Neuronal stem cell (in vitro differentiated cells): ENCODE measurements at regions not wholly inside any gene's neighbourhood (a gene's known extent, or its start where the extent isn't known, plus 50 kb on each side); places are given as distances from the start of the nearest gene placed in this dataset.
A peak's percentile ranks its signal among the peaks of the same experiment; 100 is the strongest.

Experiments used
- DNase-seq: peaks from one replicate; pipeline ENCODE4 v3.0.0-alpha.2; 2013; ENCODE audit warnings: low spot score
- H2AFZ ChIP-seq: one replicate; pipeline ENCODE4 v1.6.1; 2013; ENCODE audit warnings: mild to moderate bottlenecking, low read length, inconsistent platforms
- H2AK5ac ChIP-seq: 2 replicates; pipeline ENCODE4 v1.6.1; 2013; ENCODE audit warnings: low read depth, mild to moderate bottlenecking, inconsistent platforms, low read length, moderate library complexity, mixed read lengths
- H2BK120ac ChIP-seq: 2 replicates; pipeline ENCODE4 v1.6.1; 2013; ENCODE audit warnings: low read depth, mild to moderate bottlenecking, inconsistent platforms, low read length, moderate library complexity, mixed read lengths
- H2BK12ac ChIP-seq: one replicate; pipeline ENCODE4 v1.6.1; 2013; ENCODE audit warnings: low read length, inconsistent platforms
- H2BK15ac ChIP-seq: 2 replicates; pipeline ENCODE4 v1.6.1; 2013; ENCODE audit warnings: mild to moderate bottlenecking, low read length, inconsistent platforms, mixed read lengths
- H2BK5ac ChIP-seq: one replicate; pipeline ENCODE4 v1.6.1; 2013; ENCODE audit warnings: inconsistent platforms, mild to moderate bottlenecking, low read length, moderate library complexity
- H3K14ac ChIP-seq: one replicate; pipeline ENCODE4 v1.6.1; 2013; ENCODE audit warnings: low read length, inconsistent platforms
- H3K18ac ChIP-seq: 2 replicates; pipeline ENCODE4 v1.6.1; 2013; ENCODE audit warnings: low read length, inconsistent platforms
- H3K23ac ChIP-seq: 2 replicates; pipeline ENCODE4 v1.6.1; 2013; ENCODE audit warnings: low read depth, mild to moderate bottlenecking, mixed read lengths, low read length, inconsistent platforms; ENCODE audit not compliant: poor library complexity
- H3K27ac ChIP-seq: replicated peaks from 3 replicates; pipeline ENCODE4 v1.5.1; 2013; ENCODE audit warnings: low read length, inconsistent platforms
- H3K27me3 ChIP-seq, 3 experiments: 2 replicates each; pipeline ENCODE4 v1.6.1; 2013; ENCODE audit warnings: low read length in 3 of 3, mild to moderate bottlenecking in 2 of 3, inconsistent platforms in 1 of 3, low read depth in 1 of 3, mixed read lengths in 1 of 3, moderate library complexity in 1 of 3; ENCODE audit not compliant: control insufficient read depth in 3 of 3, insufficient read depth in 3 of 3
- H3K36me3 ChIP-seq, 2 donors: replicated peaks in 1 of 2; 2 replicates each; pipeline ENCODE4 v1.6.1; 2013; ENCODE audit warnings: low read length in 2 of 2; ENCODE audit not compliant: control insufficient read depth in 2 of 2, insufficient read depth in 2 of 2
- H3K4ac ChIP-seq: 2 replicates; pipeline ENCODE4 v1.6.1; 2013; ENCODE audit warnings: inconsistent platforms, mild to moderate bottlenecking, low read length, moderate library complexity
- H3K4me1 ChIP-seq, 2 donors: 1 replicate in 1 of 2; 2 replicates in 1 of 2; pipeline ENCODE4 v1.6.1; 2013; ENCODE audit warnings: low read length in 2 of 2, low read depth in 1 of 2; ENCODE audit not compliant: control insufficient read depth in 2 of 2, insufficient read depth in 1 of 2
- H3K4me2 ChIP-seq: one replicate; pipeline ENCODE4 v1.6.1; 2013; ENCODE audit warnings: mild to moderate bottlenecking, low read length, inconsistent platforms; ENCODE audit not compliant: insufficient read depth, poor library complexity, severe bottlenecking
- H3K4me3 ChIP-seq, 2 donors: 2 replicates each; pipeline ENCODE4 v1.5.1; 2013; ENCODE audit warnings: low read length in 2 of 2, mild to moderate bottlenecking in 2 of 2, inconsistent platforms in 1 of 2, moderate library complexity in 1 of 2
- H3K79me1 ChIP-seq: one replicate; pipeline ENCODE4 v1.6.1; 2013; ENCODE audit warnings: low read depth, mild to moderate bottlenecking, inconsistent platforms, low read length, moderate library complexity
- H3K9ac ChIP-seq: one replicate; pipeline ENCODE4 v1.6.1; 2013; ENCODE audit warnings: mild to moderate bottlenecking, low read depth, low read length, inconsistent platforms; ENCODE audit not compliant: poor library complexity
- H3K9me3 ChIP-seq, 2 donors: replicated peaks in 1 of 2; 2 replicates each; pipeline versions ENCODE3 to v1.6.1; 2013; ENCODE audit warnings: low read length in 2 of 2, mild to moderate bottlenecking in 2 of 2, inconsistent platforms in 1 of 2, low read depth in 1 of 2, mixed read lengths in 1 of 2, moderate library complexity in 1 of 2; ENCODE audit not compliant: control insufficient read depth in 2 of 2, insufficient read depth in 1 of 2
- H4K8ac ChIP-seq: one replicate; pipeline ENCODE4 v1.6.1; 2013; ENCODE audit warnings: low read depth, mild to moderate bottlenecking, inconsistent platforms, low read length, moderate library complexity
- H4K91ac ChIP-seq: one replicate; pipeline ENCODE4 v1.6.1; 2013; ENCODE audit warnings: low read length, low read depth, mild to moderate bottlenecking, inconsistent platforms; ENCODE audit not compliant: poor library complexity
- WGBS, 2 donors: extraction: QIAGEN DNeasy Blood & Tissue Kit; methylation state at CpG; one replicate each; pipeline ENCODE4 v1.1.7; 2013; ENCODE audit warnings: missing lambda C conversion rate in 2 of 2, mixed read lengths in 1 of 2; ENCODE audit not compliant: insufficient read length in 2 of 2, insufficient replicate concordance in 1 of 2; ENCODE audit errors: extremely low coverage in 2 of 2; 5-methylcytosine and 5-hydroxymethylcytosine counted together

DNA sequence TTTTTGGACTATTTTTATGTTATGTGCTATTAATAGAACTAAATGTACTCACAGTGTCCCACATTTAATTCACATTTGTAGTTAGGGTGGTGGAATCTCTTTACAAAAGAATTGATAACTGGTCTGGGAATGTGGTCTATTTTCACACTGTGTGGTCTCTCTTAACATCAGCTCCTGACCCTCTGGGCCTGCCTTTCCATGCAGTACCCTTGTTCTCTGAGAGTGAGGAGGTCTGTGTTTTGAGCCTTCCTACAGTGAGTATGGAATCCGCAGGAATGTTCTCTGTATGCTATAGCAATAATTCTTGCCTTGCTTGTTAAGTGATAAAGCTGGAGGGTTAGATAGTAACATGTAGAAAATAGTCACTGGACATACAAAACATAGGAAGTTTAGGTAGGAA lies 717.3 kb upstream of the POU3F2 start:
- no peak for DNase-seq
- H4K91ac ChIP-seq: no peak overlapping the region
- H3K36me3 ChIP-seq: no peaks in the 10 kb centered on the region
- peaks cover 5 to 36% of the 10 kb centered on the region in 2 donors for H3K4me1 ChIP-seq
- H2BK12ac ChIP-seq: no peak overlapping the region
- WGBS, 2 donors: no CpG with 5 or more reads among the region's 1 CpG
- no peak overlapping the region for H2BK5ac ChIP-seq
- H3K4me2 ChIP-seq: no peak overlapping the region
- H2AFZ ChIP-seq: no peak overlapping the region
- H3K18ac ChIP-seq: no peak overlapping the region
- no peaks in the 10 kb centered on the region for H3K9me3 ChIP-seq
- H4K8ac ChIP-seq: no peak overlapping the region
- H2BK15ac ChIP-seq: no peak overlapping the region
- no peak overlapping the region for H3K4me3 ChIP-seq
- H2BK120ac ChIP-seq: no peak overlapping the region
- no peak overlapping the region for H3K23ac ChIP-seq
- H2AK5ac ChIP-seq: no peak overlapping the region
- H3K14ac ChIP-seq: no peak overlapping the region
- no peaks in the 10 kb centered on the region for H3K27me3 ChIP-seq
- H3K9ac ChIP-seq: no peak overlapping the region
- no peak overlapping the region for H3K4ac ChIP-seq
- H3K79me1 ChIP-seq: no peaks in the 10 kb centered on the region
- H3K27ac ChIP-seq: no peak overlapping the region

- Histone ChIP-seq H2BK12ac (no peak overlapping the region), H3K18ac (no peak overlapping the region), H3K9ac (no peak overlapping the region), H3K4ac (no peak overlapping the region), H2BK5ac (no peak overlapping the region), H3K4me3 (no peak overlapping the region), H2AK5ac (no peak overlapping the region), H3K14ac (no peak overlapping the region), H4K91ac (no peak overlapping the region), H2BK120ac (no peak overlapping the region), H3K36me3 (no peaks in the 10 kb centered on the region), H3K4me1 (peaks cover 5 to 36% of the 10 kb centered on the region in 2 donors), H3K9me3 (no peaks in the 10 kb centered on the region), H3K27ac (no peak overlapping the region), H3K23ac (no peak overlapping the region), H2BK15ac (no peak overlapping the region), H3K27me3 (no peaks in the 10 kb centered on the region), H4K8ac (no peak overlapping the region), H2AFZ (peak overlapping the region; percentile 69), H3K79me1 (no peaks in the 10 kb centered on the region), H3K4me2 (no peak overlapping the region)
- WGBS, 2 donors: no CpG with 5 or more reads among the region's 6 CpGs
- DNase-seq: peak; percentile 77
Measured at GRCh38 chr6:98118397-98119045, 715.9 kb upstream of the POU3F2 start.

DNA sequence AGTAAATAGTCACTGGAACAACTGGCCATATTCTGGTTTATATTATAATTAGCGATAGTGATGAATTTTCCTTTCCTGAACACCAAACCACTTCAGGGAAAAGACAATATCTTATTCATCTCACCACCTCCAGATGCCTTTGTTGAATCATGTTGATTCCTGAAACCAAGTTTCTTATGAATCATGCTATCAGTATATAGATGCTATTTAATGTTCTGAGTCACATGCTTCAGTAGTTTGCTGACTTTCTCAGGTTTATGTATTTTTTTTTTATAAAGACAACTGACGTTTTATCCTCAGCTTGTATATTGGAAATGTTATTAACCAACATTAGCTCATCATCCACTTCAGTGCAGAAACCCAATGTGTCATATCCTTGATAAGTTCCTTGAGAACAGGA lies 710.2 kb upstream of the POU3F2 start:
- peaks cover 0 to 21% of the 10 kb centered on the region in 2 donors for H3K4me1 ChIP-seq

GRCh38 chr6:98131290-98131990 lies 702.9 kb upstream of the POU3F2 start:
- DNase-seq: no peak
- Histone ChIP-seq H3K4me3 (no peak overlapping the region), H3K27me3 (no peaks in the 10 kb centered on the region), H3K4ac (no peak overlapping the region), H3K14ac (no peak overlapping the region), H3K4me2 (no peak overlapping the region), H3K4me1 (peaks cover 0 to 17% of the 10 kb centered on the region in 2 donors), H2BK15ac (no peak overlapping the region), H2AFZ (peak overlapping the region; percentile 7), H2AK5ac (no peak overlapping the region), H2BK5ac (no peak overlapping the region), H3K9ac (no peak overlapping the region), H3K9me3 (peaks cover 0 to 4% of the 10 kb centered on the region in 2 donors), H2BK12ac (no peak overlapping the region), H4K8ac (no peak overlapping the region), H3K18ac (peak overlapping the region; percentile 71), H2BK120ac (no peak overlapping the region), H3K36me3 (no peaks in the 10 kb centered on the region), H3K79me1 (no peaks in the 10 kb centered on the region), H3K23ac (no peak overlapping the region), H4K91ac (no peak overlapping the region), H3K27ac (no peak overlapping the region)
- WGBS, 2 donors: no CpG with 5 or more reads among the region's 5 CpGs

More for the DNA sequence above, 710.2 kb upstream of the POU3F2 start:
- Histone ChIP-seq H3K9ac (no peak overlapping the region), H3K36me3 (no peaks in the 10 kb centered on the region), H2BK12ac (no peak overlapping the region), H3K4me3 (no peak overlapping the region), H3K27me3 (no peaks in the 10 kb centered on the region), H2AK5ac (no peak overlapping the region), H2BK120ac (no peak overlapping the region), H4K91ac (no peak overlapping the region), H2AFZ (no peak overlapping the region), H3K4me2 (no peak overlapping the region), H4K8ac (no peak overlapping the region), H3K14ac (no peak overlapping the region), H3K4ac (no peak overlapping the region), H3K18ac (no peak overlapping the region), H3K9me3 (no peaks in the 10 kb centered on the region), H2BK5ac (no peak overlapping the region), H3K23ac (no peak overlapping the region), H3K79me1 (no peaks in the 10 kb centered on the region), H2BK15ac (no peak overlapping the region), H3K27ac (no peak overlapping the region)
- WGBS, 2 donors: no CpG with 5 or more reads among the region's 2 CpGs
- no peak for DNase-seq
